B cell (primary cell): ENCODE measurements at regions not wholly inside any gene's neighbourhood (a gene's known extent, or its start where the extent isn't known, plus 50 kb on each side); places are given as distances from the start of the nearest gene placed in this dataset.

Experiments used
- EZH2 ChIP-seq: IDR thresholded peaks from 2 replicates; pipeline ENCODE4 v1.6.1; 2012; ENCODE audit warnings: borderline replicate concordance, low read depth, mild to moderate bottlenecking, moderate library complexity, low read length; ENCODE audit not compliant: insufficient read depth, poor library complexity, severe bottlenecking
- TF ChIP-seq, protein P1 (sequence below): fragments of 200-600 bp; IDR thresholded peaks from one replicate; pipeline ENCODE4 v1.8.0; 2022; ENCODE audit warnings: antibody characterized with exemption, mild to moderate bottlenecking

DNA sequence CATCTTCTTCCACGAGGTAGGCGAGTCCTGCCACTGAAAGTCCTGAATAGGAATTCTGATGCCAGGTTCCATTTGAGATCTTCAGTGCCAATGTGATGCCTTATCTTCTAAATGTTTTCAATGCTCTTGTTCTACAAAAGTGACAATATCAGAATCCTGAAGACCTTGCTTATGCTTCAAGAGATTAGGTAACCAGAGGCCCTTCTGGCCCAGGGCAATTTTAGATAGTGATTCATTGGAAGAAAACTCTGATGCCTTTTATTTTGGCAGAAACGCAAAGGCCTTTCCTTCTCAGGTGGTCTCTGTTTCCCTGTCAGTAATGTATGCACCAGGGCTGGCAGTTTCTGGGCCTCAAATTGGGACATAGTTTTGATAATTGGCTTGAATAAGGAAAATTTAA lies 144.8 kb downstream of the CEP135 start:
- TF ChIP-seq, protein P1, sequence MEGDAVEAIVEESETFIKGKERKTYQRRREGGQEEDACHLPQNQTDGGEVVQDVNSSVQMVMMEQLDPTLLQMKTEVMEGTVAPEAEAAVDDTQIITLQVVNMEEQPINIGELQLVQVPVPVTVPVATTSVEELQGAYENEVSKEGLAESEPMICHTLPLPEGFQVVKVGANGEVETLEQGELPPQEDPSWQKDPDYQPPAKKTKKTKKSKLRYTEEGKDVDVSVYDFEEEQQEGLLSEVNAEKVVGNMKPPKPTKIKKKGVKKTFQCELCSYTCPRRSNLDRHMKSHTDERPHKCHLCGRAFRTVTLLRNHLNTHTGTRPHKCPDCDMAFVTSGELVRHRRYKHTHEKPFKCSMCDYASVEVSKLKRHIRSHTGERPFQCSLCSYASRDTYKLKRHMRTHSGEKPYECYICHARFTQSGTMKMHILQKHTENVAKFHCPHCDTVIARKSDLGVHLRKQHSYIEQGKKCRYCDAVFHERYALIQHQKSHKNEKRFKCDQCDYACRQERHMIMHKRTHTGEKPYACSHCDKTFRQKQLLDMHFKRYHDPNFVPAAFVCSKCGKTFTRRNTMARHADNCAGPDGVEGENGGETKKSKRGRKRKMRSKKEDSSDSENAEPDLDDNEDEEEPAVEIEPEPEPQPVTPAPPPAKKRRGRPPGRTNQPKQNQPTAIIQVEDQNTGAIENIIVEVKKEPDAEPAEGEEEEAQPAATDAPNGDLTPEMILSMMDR = no peak
- no peak for TF ChIP-seq EZH2
